Loucy (cell line): ENCODE measurements at regions not wholly inside any gene's neighbourhood (a gene's known extent, or its start where the extent isn't known, plus 50 kb on each side); places are given as distances from the start of the nearest gene placed in this dataset.

Experiments used
- H2AFZ ChIP-seq: fragments of 200-600 bp; sonication (generic); 2 replicates; pipeline ENCODE4 v1.6.0; 2016; ENCODE audit warnings: antibody characterized with exemption, mild to moderate bottlenecking, low read length, moderate library complexity
- H3F3A ChIP-seq: fragments of 200-600 bp; 2 replicates; pipeline ENCODE4 v1.6.0; 2016; ENCODE audit warnings: antibody characterized with exemption, low read depth, mild to moderate bottlenecking
- H3K27me3 ChIP-seq: fragments of 200-600 bp; sonication (generic); 2 replicates; pipeline ENCODE4 v1.6.1; 2014; ENCODE audit warnings: low read length, mild to moderate bottlenecking; ENCODE audit not compliant: insufficient read depth, poor library complexity, severe bottlenecking
- H3K36me3 ChIP-seq: fragments of 200-600 bp; sonication (generic); 2 replicates; pipeline ENCODE4 v1.6.1; 2016; ENCODE audit warnings: low read length; ENCODE audit not compliant: insufficient read depth
- H3K4me1 ChIP-seq: fragments of 200-600 bp; sonication (generic); 2 replicates; pipeline ENCODE4 v1.5.1; 2014; ENCODE audit warnings: low read length, mild to moderate bottlenecking; ENCODE audit not compliant: insufficient read depth, poor library complexity, severe bottlenecking
- H3K4me2 ChIP-seq: fragments of 200-600 bp; sonication (generic); 2 replicates; pipeline ENCODE4 v1.6.0; 2014; ENCODE audit warnings: antibody characterized with exemption, low read length, low read depth, mild to moderate bottlenecking; ENCODE audit not compliant: poor library complexity, severe bottlenecking
- H3K4me3 ChIP-seq: fragments of 200-600 bp; sonication (generic); 2 replicates; pipeline ENCODE4 v1.5.1; 2014; ENCODE audit warnings: low read length, mild to moderate bottlenecking, mixed read lengths; ENCODE audit not compliant: poor library complexity, severe bottlenecking
- H3K79me2 ChIP-seq: fragments of 200-600 bp; sonication (generic); 2 replicates; pipeline ENCODE4 v1.6.1; 2014; ENCODE audit warnings: low read length; ENCODE audit not compliant: insufficient read depth
- H3K9ac ChIP-seq: fragments of 200-600 bp; sonication (generic); 2 replicates; pipeline ENCODE4 v1.6.0; 2014; ENCODE audit warnings: mild to moderate bottlenecking, low read depth, low read length, moderate library complexity; ENCODE audit not compliant: poor library complexity, severe bottlenecking
- H3K9me2 ChIP-seq: fragments of 200-600 bp; sonication (generic); replicated peaks from 2 replicates; pipeline ENCODE4 v1.6.1; 2016; ENCODE audit warnings: low read depth, low read length, mixed read lengths
- H3K9me3 ChIP-seq: fragments of 200-600 bp; sonication (generic); 2 replicates; pipeline ENCODE4 v1.6.1; 2014; ENCODE audit warnings: mild to moderate bottlenecking, antibody characterized with exemption, low read length, low read depth; ENCODE audit not compliant: insufficient read depth
- H4K20me1 ChIP-seq: fragments of 200-600 bp; sonication (generic); 2 replicates; pipeline ENCODE4 v1.6.0; 2014; ENCODE audit warnings: antibody characterized with exemption, low read length, mild to moderate bottlenecking; ENCODE audit not compliant: insufficient read depth, poor library complexity, severe bottlenecking
- EZH2phosphoT487 ChIP-seq: fragments of 200-600 bp; IDR thresholded peaks from 2 replicates; pipeline ENCODE4 v1.6.1; 2018; ENCODE audit warnings: antibody characterized with exemption, mild to moderate bottlenecking, moderate library complexity, borderline replicate concordance
- TF ChIP-seq, protein P1 (sequence below): fragments of 200-600 bp; sonication (generic); conservative IDR thresholded peaks from 2 replicates; pipeline ENCODE4 v1.5.1; 2014; ENCODE audit warnings: mild to moderate bottlenecking, antibody characterized with exemption, low read length

DNA sequence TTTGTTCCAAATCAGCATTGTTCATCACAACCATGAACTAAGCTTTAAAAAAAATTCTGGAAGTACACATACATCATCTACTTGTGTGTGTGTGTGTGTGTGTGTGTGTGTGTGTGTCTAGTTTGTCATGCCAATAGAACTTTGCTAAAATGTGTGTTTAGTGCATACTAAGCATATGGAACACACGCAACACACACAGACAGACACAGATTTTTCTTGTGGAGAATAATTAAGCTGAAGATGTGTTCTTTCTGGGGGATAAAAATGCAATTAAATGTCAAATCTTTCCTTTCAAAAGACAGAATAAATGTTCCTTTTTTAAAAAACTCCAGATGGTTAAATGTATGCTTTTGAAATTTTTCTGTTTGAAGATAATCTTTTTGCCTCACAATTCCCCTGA is 530.4 kb upstream of the INTU start:
- Histone ChIP-seq H3K9me2 (no peaks in the 10 kb centered on the region), H3K79me2 (no peaks in the 10 kb centered on the region), H3K9ac (no peak overlapping the region), H3K9me3 (peaks cover 6% of the 10 kb centered on the region; the same call in 1 of the 2 replicates), H3K4me2 (no peak overlapping the region), H3F3A (no peaks in the 10 kb centered on the region), H3K36me3 (no peaks in the 10 kb centered on the region), H3K4me3 (no peak overlapping the region), H3K4me1 (no peaks in the 10 kb centered on the region), H3K27me3 (no peaks in the 10 kb centered on the region), H2AFZ (no peak overlapping the region), H4K20me1 (no peaks in the 10 kb centered on the region)
- TF ChIP-seq, protein P1, sequence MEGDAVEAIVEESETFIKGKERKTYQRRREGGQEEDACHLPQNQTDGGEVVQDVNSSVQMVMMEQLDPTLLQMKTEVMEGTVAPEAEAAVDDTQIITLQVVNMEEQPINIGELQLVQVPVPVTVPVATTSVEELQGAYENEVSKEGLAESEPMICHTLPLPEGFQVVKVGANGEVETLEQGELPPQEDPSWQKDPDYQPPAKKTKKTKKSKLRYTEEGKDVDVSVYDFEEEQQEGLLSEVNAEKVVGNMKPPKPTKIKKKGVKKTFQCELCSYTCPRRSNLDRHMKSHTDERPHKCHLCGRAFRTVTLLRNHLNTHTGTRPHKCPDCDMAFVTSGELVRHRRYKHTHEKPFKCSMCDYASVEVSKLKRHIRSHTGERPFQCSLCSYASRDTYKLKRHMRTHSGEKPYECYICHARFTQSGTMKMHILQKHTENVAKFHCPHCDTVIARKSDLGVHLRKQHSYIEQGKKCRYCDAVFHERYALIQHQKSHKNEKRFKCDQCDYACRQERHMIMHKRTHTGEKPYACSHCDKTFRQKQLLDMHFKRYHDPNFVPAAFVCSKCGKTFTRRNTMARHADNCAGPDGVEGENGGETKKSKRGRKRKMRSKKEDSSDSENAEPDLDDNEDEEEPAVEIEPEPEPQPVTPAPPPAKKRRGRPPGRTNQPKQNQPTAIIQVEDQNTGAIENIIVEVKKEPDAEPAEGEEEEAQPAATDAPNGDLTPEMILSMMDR = no peak
- no peak for TF ChIP-seq EZH2phosphoT487

DNA sequence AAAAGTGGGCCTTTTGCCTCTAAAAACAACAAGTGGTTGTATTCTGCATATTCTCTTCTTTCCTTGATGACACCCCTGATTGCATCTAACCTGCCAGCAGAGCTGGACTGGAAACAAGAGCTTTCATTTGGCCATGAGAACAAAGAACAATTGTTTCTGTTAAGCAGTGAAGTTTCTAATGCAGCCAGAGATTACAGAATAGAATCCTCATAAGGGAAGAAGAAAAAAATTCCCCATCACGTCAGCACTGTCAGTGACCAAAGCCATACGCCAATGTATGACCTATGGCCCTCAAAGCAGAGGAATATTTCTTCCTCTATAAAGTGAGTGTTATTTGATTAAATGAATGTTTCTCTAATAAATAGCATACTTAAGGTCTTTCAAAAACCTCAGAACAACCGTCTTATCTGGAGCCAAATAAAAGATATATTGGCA is 529.1 kb upstream of the INTU start:
- no peaks in the 10 kb centered on the region for H3K9me2 ChIP-seq
- no peaks in the 10 kb centered on the region for H3K79me2 ChIP-seq
- H3K36me3 ChIP-seq = no peaks in the 10 kb centered on the region
- H3F3A ChIP-seq = no peaks in the 10 kb centered on the region
- H3K4me3 ChIP-seq = no peak overlapping the region
- H4K20me1 ChIP-seq = no peaks in the 10 kb centered on the region
- peaks cover 6% of the 10 kb centered on the region; the same call in 1 of the 2 replicates for H3K9me3 ChIP-seq
- no peaks in the 10 kb centered on the region for H3K4me1 ChIP-seq
- no peak overlapping the region for H3K4me2 ChIP-seq
- no peaks in the 10 kb centered on the region for H3K27me3 ChIP-seq
- H3K9ac ChIP-seq = no peak overlapping the region
- no peak overlapping the region for H2AFZ ChIP-seq
- TF ChIP-seq EZH2phosphoT487 = no peak
- TF ChIP-seq, protein P1 = no peak

DNA sequence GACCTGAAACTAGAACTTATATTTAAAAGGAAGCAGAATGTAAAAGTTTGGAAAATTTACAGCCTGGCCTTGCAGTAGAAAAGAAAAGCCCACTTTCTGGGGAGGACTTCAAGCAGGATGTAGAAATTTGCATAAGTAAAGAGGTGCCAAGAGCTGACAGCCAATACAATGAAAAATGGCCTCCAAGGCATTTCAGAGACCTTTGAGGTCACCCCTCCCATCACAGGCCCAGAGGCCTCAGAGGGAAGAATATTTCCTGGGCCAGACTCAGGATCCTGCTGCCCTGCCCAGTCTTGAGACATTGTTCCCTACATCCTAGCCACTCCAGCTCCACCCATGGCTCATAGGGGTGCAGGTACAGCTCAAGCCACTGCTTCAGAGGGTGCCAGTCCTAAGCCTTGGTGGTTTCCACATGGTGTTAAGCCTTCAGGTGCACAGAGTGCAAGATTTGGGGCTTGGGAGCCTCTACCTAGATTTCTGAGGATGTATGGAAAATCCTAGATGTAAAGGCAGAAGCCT is 518.9 kb upstream of the INTU start:
- Histone ChIP-seq H3K36me3 (no peaks in the 10 kb centered on the region), H3K9me3 (no peaks in the 10 kb centered on the region), H3K9ac (no peak overlapping the region), H3K4me3 (no peak overlapping the region), H3K9me2 (no peaks in the 10 kb centered on the region), H2AFZ (no peak overlapping the region), H4K20me1 (no peaks in the 10 kb centered on the region), H3F3A (no peaks in the 10 kb centered on the region), H3K4me1 (no peaks in the 10 kb centered on the region), H3K79me2 (no peaks in the 10 kb centered on the region), H3K4me2 (no peak overlapping the region), H3K27me3 (no peaks in the 10 kb centered on the region)
- TF ChIP-seq, protein P1 = no peak
- no peak for TF ChIP-seq EZH2phosphoT487
